GM19324 (cell line): ENCODE measurements at regions not wholly inside any gene's neighbourhood (a gene's known extent, or its start where the extent isn't known, plus 50 kb on each side); places are given as distances from the start of the nearest gene placed in this dataset.
"Not testable (repeated sequence)": the region's sequence is repeated elsewhere in the genome, so short reads cannot be mapped to it uniquely, and the experiment has no call there.

Source experiments
- ATAC-seq: cut with Tn5 transposase; IDR thresholded peaks from one replicate; pipeline ENCODE4 v1.9.1; 2021; ENCODE audit warnings: mild to moderate bottlenecking, moderate library complexity; ENCODE audit not compliant: unreplicated experiment, low FRiP score

GRCh38 chr9:82488313-82489200 lies 500.0 kb downstream of the SPATA31D1 start:
- ATAC-seq = no peak

GRCh38 chr9:82489201-82489821 lies 500.7 kb downstream of the SPATA31D1 start:
- no peak for ATAC-seq

- no peak for ATAC-seq
Measured at GRCh38 chr9:82490019-82490499, 501.5 kb downstream of the SPATA31D1 start.

GRCh38 chr9:82490821-82491220 lies 502.2 kb downstream of the SPATA31D1 start:
- not testable (repeated sequence) for ATAC-seq

- no peak for ATAC-seq
Measured at GRCh38 chr9:82491604-82492003, 503.0 kb downstream of the SPATA31D1 start.

GRCh38 chr9:82492274-82492673 lies 503.7 kb downstream of the SPATA31D1 start:
- no peak for ATAC-seq

GRCh38 chr9:82495884-82496777 lies 507.6 kb downstream of the SPATA31D1 start:
- no peak for ATAC-seq

- ATAC-seq = no peak
Measured at GRCh38 chr9:82498541-82499317, 510.2 kb downstream of the SPATA31D1 start.

GRCh38 chr9:82499337-82499736 lies 510.8 kb downstream of the SPATA31D1 start:
- no peak for ATAC-seq

GRCh38 chr9:82504620-82505019 lies 516.0 kb downstream of the SPATA31D1 start:
- no peak for ATAC-seq

GRCh38 chr9:82511626-82512025 lies 523.1 kb downstream of the SPATA31D1 start:
- ATAC-seq = no peak

- ATAC-seq = no peak
Measured at GRCh38 chr9:82512728-82513127, 524.2 kb downstream of the SPATA31D1 start.

- ATAC-seq = no peak
Measured at GRCh38 chr9:82513242-82513751, 524.7 kb downstream of the SPATA31D1 start.

- ATAC-seq = no peak
Measured at GRCh38 chr9:82513976-82514735, 525.6 kb downstream of the SPATA31D1 start.

- ATAC-seq = no peak
Measured at GRCh38 chr9:82518868-82519267, 530.3 kb downstream of the SPATA31D1 start.

- no peak for ATAC-seq
Measured at GRCh38 chr9:82519332-82519731, 530.8 kb downstream of the SPATA31D1 start.

GRCh38 chr9:82524407-82524806 lies 535.8 kb downstream of the SPATA31D1 start:
- ATAC-seq = no peak

- no peak for ATAC-seq
Measured at GRCh38 chr9:82526577-82526976, 536.4 kb downstream of the RASEF start.

- ATAC-seq = no peak
Measured at GRCh38 chr9:82531795-82532194, 531.1 kb downstream of the RASEF start.
